ENCODE measurements at regions not wholly inside any gene's neighbourhood (a gene's known extent, or its start where the extent isn't known, plus 50 kb on each side); places are given as distances from the start of the nearest gene placed in this dataset.

DNA sequence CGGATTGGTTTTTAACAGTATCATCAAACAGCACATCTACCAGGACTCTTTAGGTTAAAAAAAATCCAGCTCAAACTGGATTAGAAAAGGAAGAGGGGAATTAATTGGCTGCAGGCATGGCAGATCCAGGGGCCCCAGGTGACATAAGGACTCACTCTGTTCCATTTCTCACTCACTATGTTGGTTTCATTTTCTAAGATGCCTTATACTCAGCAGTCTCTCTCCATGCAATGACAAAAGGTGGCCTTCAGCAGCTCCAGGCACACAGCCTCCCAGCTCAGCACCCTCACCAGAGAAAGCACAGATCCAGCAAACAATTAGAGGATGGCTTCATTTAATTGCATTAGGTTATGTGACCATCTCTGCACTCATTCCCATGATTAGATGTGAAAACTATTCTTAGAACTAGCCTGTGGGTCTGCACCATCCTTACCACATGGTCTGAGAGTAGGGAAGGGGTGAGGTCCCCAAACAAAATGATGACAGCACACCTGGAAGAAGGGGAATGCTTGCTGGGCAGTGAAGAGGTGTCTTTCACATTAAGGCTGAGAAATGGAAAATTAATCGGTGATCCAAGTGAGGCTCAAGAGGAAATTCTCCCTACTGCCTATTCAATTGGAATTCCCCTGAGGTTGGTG is 243.1 kb downstream of the CDH26 start:
- intact Hi-C loops (cut with DNase I; ENCODE audit: low total_unique reads): no loop called here
- Histone ChIP-seq H3K27me3 (no peaks in the 10 kb centered on the region), H3K27ac (no peak overlapping the region), H3K36me3 (no peaks in the 10 kb centered on the region), H3K4me1 (no peaks in the 10 kb centered on the region), H3K9me3 (no peaks in the 10 kb centered on the region), H3K4me3 (no peak overlapping the region)
- TF ChIP-seq, protein P1, sequence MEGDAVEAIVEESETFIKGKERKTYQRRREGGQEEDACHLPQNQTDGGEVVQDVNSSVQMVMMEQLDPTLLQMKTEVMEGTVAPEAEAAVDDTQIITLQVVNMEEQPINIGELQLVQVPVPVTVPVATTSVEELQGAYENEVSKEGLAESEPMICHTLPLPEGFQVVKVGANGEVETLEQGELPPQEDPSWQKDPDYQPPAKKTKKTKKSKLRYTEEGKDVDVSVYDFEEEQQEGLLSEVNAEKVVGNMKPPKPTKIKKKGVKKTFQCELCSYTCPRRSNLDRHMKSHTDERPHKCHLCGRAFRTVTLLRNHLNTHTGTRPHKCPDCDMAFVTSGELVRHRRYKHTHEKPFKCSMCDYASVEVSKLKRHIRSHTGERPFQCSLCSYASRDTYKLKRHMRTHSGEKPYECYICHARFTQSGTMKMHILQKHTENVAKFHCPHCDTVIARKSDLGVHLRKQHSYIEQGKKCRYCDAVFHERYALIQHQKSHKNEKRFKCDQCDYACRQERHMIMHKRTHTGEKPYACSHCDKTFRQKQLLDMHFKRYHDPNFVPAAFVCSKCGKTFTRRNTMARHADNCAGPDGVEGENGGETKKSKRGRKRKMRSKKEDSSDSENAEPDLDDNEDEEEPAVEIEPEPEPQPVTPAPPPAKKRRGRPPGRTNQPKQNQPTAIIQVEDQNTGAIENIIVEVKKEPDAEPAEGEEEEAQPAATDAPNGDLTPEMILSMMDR (IDR thresholded peaks at IDR 0.05): no peak
- no peak for TF ChIP-seq POLR2A (IDR thresholded peaks at IDR 0.05)
- no peak for DNase-seq

DNA sequence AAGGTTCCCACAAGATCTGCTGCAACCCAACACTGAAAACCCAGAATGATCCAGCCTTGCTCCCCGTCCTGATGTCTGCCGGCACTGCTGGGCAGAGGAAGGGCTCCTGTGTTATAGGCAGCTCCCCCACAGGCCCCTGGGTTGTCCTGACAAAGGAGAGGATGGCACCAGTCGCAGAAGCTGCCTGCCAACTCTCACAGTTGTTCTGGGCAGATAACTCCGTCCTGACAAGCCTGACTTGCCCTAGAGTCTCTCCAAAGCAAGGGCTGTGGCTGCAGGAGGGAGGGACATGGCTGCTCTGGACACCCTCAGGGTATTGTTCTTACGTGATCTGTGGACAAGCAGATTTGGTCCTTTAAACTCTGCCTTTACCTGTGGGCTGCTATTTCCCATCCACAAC is 243.8 kb downstream of the CDH26 start:
- Histone ChIP-seq H3K27me3 (no peaks in the 10 kb centered on the region), H3K9me3 (no peaks in the 10 kb centered on the region), H3K27ac (no peak overlapping the region), H3K36me3 (no peaks in the 10 kb centered on the region), H3K4me1 (no peaks in the 10 kb centered on the region), H3K4me3 (no peak overlapping the region)
- no peak for DNase-seq
- intact Hi-C loops (cut with DNase I; ENCODE audit: low total_unique reads): no loop called here
- TF ChIP-seq, protein P1 (IDR thresholded peaks at IDR 0.05): no peak
- TF ChIP-seq POLR2A (IDR thresholded peaks at IDR 0.05): no peak

DNA sequence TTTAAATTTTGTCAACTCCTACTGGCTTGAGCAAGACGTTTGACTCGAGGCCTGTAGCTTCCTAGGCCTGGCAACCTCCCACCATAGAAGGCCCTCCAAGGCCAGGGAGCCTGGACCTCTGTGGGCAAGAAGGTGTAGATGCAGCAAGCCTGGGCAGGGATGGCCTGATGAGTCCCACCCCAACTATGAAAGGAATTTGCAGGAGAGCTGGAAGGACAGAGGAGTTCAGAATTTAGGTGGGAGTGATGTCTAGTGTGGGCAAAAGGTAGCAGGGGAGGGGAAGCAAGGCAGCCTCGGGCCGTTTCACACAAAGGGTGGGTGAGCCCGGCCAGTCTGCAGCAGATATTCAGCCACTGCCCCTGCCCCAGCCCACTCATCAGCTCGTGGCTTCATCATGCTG is 245.2 kb downstream of the CDH26 start:
- no peak overlapping the region for H3K27ac ChIP-seq
- DNase-seq: no peak
- no peaks in the 10 kb centered on the region for H3K9me3 ChIP-seq
- TF ChIP-seq, protein P1 (IDR thresholded peaks at IDR 0.05): no peak
- TF ChIP-seq POLR2A (IDR thresholded peaks at IDR 0.05): no peak
- intact Hi-C loops (cut with DNase I; ENCODE audit: low total_unique reads): no loop called here
- H3K4me1 ChIP-seq: no peaks in the 10 kb centered on the region
- H3K27me3 ChIP-seq: no peaks in the 10 kb centered on the region
- no peak overlapping the region for H3K4me3 ChIP-seq
- no peaks in the 10 kb centered on the region for H3K36me3 ChIP-seq

DNA sequence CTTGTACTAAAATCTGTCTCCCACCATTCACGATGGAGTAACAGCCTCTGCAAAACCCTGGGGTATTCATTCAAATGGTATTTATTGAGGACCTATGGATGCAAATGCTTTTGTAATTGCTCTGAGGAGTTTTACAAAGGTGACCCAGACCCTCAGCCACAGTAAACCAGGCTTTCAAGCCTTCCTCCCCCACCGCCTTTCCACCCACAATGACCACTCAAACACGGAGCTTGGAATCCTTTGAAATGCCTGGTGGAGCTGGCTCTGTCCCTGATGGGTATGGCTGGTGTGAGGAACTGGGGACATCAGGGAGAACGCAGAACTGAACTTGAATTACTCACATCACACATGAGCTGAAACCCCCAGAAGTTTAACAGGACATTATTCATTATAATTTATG is 246.4 kb downstream of the CDH26 start:
- TF ChIP-seq, protein P1 (IDR thresholded peaks at IDR 0.05): no peak
- no peak for TF ChIP-seq POLR2A (IDR thresholded peaks at IDR 0.05)
- no peak for DNase-seq
- intact Hi-C loops (cut with DNase I; ENCODE audit: low total_unique reads): no loop called here
- no peak overlapping the region for H3K4me3 ChIP-seq
- no peak overlapping the region for H3K27ac ChIP-seq
- H3K4me1 ChIP-seq: no peaks in the 10 kb centered on the region
- no peaks in the 10 kb centered on the region for H3K27me3 ChIP-seq
- H3K36me3 ChIP-seq: no peaks in the 10 kb centered on the region
- H3K9me3 ChIP-seq: no peaks in the 10 kb centered on the region

DNA sequence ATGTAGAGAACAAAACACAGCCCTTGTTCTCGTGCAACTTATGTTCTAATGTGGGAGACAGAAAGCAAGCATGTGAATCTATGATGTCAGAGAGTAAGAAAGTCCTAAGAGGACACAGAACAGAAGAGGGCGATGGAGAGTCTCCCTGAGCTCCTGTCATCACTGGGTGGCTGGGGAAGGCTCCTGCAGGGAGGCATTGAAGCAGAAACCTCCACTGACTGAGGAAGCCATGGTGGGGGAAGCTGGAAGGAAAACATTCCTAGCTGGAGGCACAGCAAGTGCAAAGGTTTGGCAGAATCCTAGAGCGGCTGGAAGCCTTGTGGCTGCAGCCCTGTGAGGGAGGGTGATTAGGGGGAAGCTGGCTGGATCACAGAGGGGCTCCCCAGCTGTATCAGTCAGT is 248.0 kb downstream of the CDH26 start:
- Histone ChIP-seq H3K4me3 (no peak overlapping the region), H3K4me1 (no peaks in the 10 kb centered on the region), H3K36me3 (no peaks in the 10 kb centered on the region), H3K27me3 (no peaks in the 10 kb centered on the region), H3K27ac (no peak overlapping the region), H3K9me3 (no peaks in the 10 kb centered on the region)
- intact Hi-C loops (cut with DNase I; ENCODE audit: low total_unique reads): no loop called here
- DNase-seq: no peak
- TF ChIP-seq, protein P1 (IDR thresholded peaks at IDR 0.05): no peak
- TF ChIP-seq POLR2A (IDR thresholded peaks at IDR 0.05): no peak

All from uterus (tissue), 3 donors.